ENCODE measurements at regions not wholly inside any gene's neighbourhood (a gene's known extent, or its start where the extent isn't known, plus 50 kb on each side); places are given as distances from the start of the nearest gene placed in this dataset.

DNA sequence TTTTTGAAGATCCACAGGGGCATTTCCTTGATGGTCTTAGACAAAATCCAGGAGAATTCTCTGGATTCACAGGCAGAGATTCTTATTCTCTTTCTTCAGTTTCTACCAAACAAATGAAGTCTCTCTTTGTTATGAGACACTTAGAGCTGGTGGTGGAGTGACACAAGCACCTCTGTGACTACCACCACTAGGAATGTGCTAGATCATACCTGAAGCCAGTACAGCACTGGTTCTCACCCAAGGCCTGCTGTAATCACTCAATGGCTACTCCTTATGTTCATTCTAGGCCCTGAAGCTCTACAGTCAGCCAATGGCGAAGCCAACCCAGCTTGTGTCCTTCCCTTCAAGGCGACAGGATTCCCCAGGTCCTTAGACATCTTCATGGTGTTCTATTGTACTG, 482.3 kb downstream of the TRAM1L1 start:
- TF ChIP-seq, protein P1, sequence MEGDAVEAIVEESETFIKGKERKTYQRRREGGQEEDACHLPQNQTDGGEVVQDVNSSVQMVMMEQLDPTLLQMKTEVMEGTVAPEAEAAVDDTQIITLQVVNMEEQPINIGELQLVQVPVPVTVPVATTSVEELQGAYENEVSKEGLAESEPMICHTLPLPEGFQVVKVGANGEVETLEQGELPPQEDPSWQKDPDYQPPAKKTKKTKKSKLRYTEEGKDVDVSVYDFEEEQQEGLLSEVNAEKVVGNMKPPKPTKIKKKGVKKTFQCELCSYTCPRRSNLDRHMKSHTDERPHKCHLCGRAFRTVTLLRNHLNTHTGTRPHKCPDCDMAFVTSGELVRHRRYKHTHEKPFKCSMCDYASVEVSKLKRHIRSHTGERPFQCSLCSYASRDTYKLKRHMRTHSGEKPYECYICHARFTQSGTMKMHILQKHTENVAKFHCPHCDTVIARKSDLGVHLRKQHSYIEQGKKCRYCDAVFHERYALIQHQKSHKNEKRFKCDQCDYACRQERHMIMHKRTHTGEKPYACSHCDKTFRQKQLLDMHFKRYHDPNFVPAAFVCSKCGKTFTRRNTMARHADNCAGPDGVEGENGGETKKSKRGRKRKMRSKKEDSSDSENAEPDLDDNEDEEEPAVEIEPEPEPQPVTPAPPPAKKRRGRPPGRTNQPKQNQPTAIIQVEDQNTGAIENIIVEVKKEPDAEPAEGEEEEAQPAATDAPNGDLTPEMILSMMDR (IDR thresholded peaks at IDR 0.05): no peak
- TF ChIP-seq POLR2AphosphoS5 (IDR thresholded peaks at IDR 0.05) (no peak), EP300 (IDR thresholded peaks at IDR 0.05) (no peak)

Measured in suprapubic skin (tissue), 4 donors.